ENCODE measurements at regions not wholly inside any gene's neighbourhood (a gene's known extent, or its start where the extent isn't known, plus 50 kb on each side); places are given as distances from the start of the nearest gene placed in this dataset.

DNA sequence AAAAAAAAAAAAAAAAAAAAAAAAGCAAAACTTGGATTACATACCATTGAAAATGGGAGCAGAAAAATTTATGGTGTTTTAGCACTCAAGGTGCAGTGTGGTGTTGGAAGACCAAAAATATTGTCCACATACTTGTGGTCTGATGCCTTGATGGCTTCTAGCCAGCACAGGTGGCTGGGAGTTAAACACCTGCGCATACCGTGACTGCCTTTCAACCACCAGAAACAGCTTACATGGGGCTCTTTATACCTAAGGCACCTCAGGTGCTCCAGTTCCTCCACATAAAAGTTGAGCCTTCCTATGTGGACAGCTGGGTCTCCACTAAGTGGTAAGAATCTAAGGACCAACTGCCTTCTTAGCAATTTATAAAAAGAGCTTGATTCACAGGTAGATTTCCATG, 802.6 kb upstream of the CELF4 start:
- no peak for TF ChIP-seq CTCF (IDR thresholded peaks at IDR 0.05)
- TF ChIP-seq POLR2AphosphoS5 (IDR thresholded peaks at IDR 0.05) = no peak
- TF ChIP-seq POLR2A (IDR thresholded peaks at IDR 0.05) = no peak
- no peak for TF ChIP-seq EP300 (IDR thresholded peaks at IDR 0.05)
